ENCODE measurements at regions not wholly inside any gene's neighbourhood (a gene's known extent, or its start where the extent isn't known, plus 50 kb on each side); places are given as distances from the start of the nearest gene placed in this dataset.
"Not testable (repeated sequence)": the region's sequence is repeated elsewhere in the genome, so short reads cannot be mapped to it uniquely, and the experiment has no call there.

GRCh38 chr10:9163699-9164098 is 1109.2 kb downstream of the GATA3 start:
- ATAC-seq (no peak), DNase-seq (no peak), FAIRE-seq (no peak)
- Histone ChIP-seq H3K27me3 (no peaks in the 10 kb centered on the region), H3K9me3 (no peaks in the 10 kb centered on the region), H3K4me3 (no peak overlapping the region), H3K36me3 (no peaks in the 10 kb centered on the region), H3K27ac (no peak overlapping the region), H3K4me1 (no peaks in the 10 kb centered on the region)
- WGBS, 2 donors: 76 to 93% methylated on average over 2 of the region's 2 CpGs
- intact Hi-C loops (cut with DNase I): no loop called here
- no peak for TF ChIP-seq CTCF (IDR thresholded peaks at IDR 0.05)

GRCh38 chr10:9166770-9167169 is 1112.3 kb downstream of the GATA3 start:
- WGBS, 2 donors: 46 to 54% methylated on average over 4 of the region's 4 CpGs
- intact Hi-C loops (cut with DNase I): no loop called here
- H3K9me3 ChIP-seq: no peaks in the 10 kb centered on the region

GRCh38 chr10:9172276-9172675 is 1117.8 kb downstream of the GATA3 start:
- ATAC-seq: no peak
- Histone ChIP-seq H3K36me3 (no peaks in the 10 kb centered on the region), H3K4me3 (no peak overlapping the region), H3K9me3 (no peaks in the 10 kb centered on the region), H3K27ac (no peak overlapping the region), H3K27me3 (no peaks in the 10 kb centered on the region), H3K4me1 (no peaks in the 10 kb centered on the region)
- no peak for TF ChIP-seq CTCF (IDR thresholded peaks at IDR 0.05)
- 95 to 96% methylated on average over 1 of the region's 1 CpG for WGBS, 2 donors
- no peak for DNase-seq
- intact Hi-C loops (cut with DNase I): no loop called here
- no peak for FAIRE-seq

More at GRCh38 chr10:9166770-9167169, 1112.3 kb downstream of the GATA3 start:
- no peak for FAIRE-seq
- no peak for ATAC-seq
- Histone ChIP-seq H3K4me3 (no peak overlapping the region), H3K4me1 (no peaks in the 10 kb centered on the region), H3K27ac (no peak overlapping the region), H3K36me3 (no peaks in the 10 kb centered on the region), H3K27me3 (no peaks in the 10 kb centered on the region)
- TF ChIP-seq CTCF (IDR thresholded peaks at IDR 0.05): no peak
- no peak for DNase-seq

- ATAC-seq (no peak), FAIRE-seq (no peak), DNase-seq (no peak)
- Histone ChIP-seq H3K27ac (no peak overlapping the region), H3K36me3 (no peaks in the 10 kb centered on the region), H3K4me3 (no peak overlapping the region), H3K27me3 (peaks cover 0 to 6% (median 0%) of the 10 kb centered on the region in 4 donors), H3K9me3 (no peaks in the 10 kb centered on the region), H3K4me1 (no peaks in the 10 kb centered on the region)
- no peak for TF ChIP-seq CTCF (IDR thresholded peaks at IDR 0.05)
- intact Hi-C loops (cut with DNase I): no loop called here
These were observed 1120.7 kb downstream of the GATA3 start for GRCh38 chr10:9175200-9175599.

- H3K27ac ChIP-seq; FAIRE-seq; ATAC-seq; H3K36me3 ChIP-seq; H3K4me1 ChIP-seq; H3K4me3 ChIP-seq; intact Hi-C loops (cut with DNase I); H3K9me3 ChIP-seq: not testable (repeated sequence)
- WGBS, 2 donors: 88 to 96% methylated on average over 42 to 48 of the region's 48 CpGs
- peak in 2 of 6 donors; percentile 51 for DNase-seq
- H3K27me3 ChIP-seq: peaks cover 0 to 15% (median 0%) of the 10 kb centered on the region in 4 donors
These were observed 1128.9 kb downstream of the GATA3 start for GRCh38 chr10:9183197-9183880.
